NB4 (cell line): ENCODE measurements at regions not wholly inside any gene's neighbourhood (a gene's known extent, or its start where the extent isn't known, plus 50 kb on each side); places are given as distances from the start of the nearest gene placed in this dataset.

Source experiments
- DNase-seq: peaks from one replicate; pipeline ENCODE4 v3.0.0; 2010; ENCODE audit warnings: low read depth
- H3K4me3 ChIP-seq: one replicate; pipeline ENCODE4 v1.5.1; 2011; ENCODE audit warnings: mild to moderate bottlenecking, low read depth, low read length, moderate library complexity
- CTCF ChIP-seq: IDR thresholded peaks from one replicate; pipeline ENCODE4 v1.5.1; 2012; ENCODE audit warnings: low read depth, low read length
- MYC ChIP-seq: IDR thresholded peaks from 2 replicates; pipeline ENCODE4 v1.6.1; 2011; ENCODE audit warnings: low read depth, low read length
- POLR2A ChIP-seq: IDR thresholded peaks from 2 replicates; pipeline ENCODE4 v1.6.1; 2011; ENCODE audit warnings: mild to moderate bottlenecking; ENCODE audit not compliant: insufficient read length; ENCODE audit errors: extremely low read depth
- TF ChIP-seq, protein P1 (sequence below): IDR thresholded peaks from 2 replicates; pipeline ENCODE4 v1.6.1; 2011; ENCODE audit warnings: low read depth, low read length

DNA sequence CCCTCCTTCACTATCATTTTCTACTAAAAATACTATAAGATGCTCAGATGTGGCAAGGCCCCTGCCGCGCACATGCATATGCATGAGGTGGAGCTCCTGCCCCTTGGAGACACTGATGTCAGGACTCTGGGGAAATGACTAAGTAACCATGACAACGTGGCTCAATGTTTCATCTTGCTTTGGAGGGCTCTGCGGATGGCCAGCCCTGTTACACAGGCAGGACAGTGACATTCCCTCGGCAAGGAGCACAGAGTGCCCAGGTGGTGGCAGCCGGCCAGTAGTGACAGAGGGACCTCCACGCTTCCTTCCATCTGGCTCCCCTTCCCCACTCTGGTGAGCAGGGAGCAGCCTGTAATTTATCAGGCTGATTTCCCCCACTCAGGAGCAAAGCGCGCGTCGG, 364.1 kb downstream of the SS18 start:
- TF ChIP-seq POLR2A: no peak
- TF ChIP-seq CTCF: no peak
- TF ChIP-seq, protein P1, sequence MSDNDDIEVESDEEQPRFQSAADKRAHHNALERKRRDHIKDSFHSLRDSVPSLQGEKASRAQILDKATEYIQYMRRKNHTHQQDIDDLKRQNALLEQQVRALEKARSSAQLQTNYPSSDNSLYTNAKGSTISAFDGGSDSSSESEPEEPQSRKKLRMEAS: no peak
- TF ChIP-seq MYC: no peak
- H3K4me3 ChIP-seq: no peak overlapping the region
- no peak for DNase-seq

DNA sequence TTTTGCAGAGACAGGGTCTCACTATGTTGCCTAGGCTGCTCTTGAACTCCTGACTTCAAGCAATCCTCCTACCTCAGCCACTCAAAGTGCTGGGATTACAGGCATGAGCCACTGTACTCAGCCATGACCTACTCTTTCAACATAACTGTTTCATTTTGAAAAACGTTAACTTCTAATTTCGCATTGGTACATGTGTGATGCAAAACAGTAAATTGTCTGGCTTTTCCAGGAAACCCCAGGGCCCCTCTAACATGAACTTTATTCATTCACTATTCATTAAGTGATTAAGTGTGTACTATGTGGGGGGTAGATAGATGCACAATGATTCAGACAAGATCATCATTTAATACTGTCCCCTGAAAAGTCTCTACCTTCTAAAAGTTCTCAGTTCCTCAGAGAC, 364.9 kb downstream of the SS18 start:
- no peak overlapping the region for H3K4me3 ChIP-seq
- TF ChIP-seq CTCF: no peak
- TF ChIP-seq, protein P1: no peak
- TF ChIP-seq MYC: no peak
- no peak for TF ChIP-seq POLR2A
- DNase-seq: no peak

GRCh38 chr18:25724997-25725396, 365.4 kb downstream of the SS18 start:
- no peak overlapping the region for H3K4me3 ChIP-seq
- TF ChIP-seq MYC (no peak), POLR2A (no peak), CTCF (no peak)
- TF ChIP-seq, protein P1: no peak
- no peak for DNase-seq

- TF ChIP-seq, protein P1: no peak
- TF ChIP-seq CTCF (no peak), MYC (no peak), POLR2A (no peak)
Observed at GRCh38 chr18:25724121-25724520, 366.3 kb downstream of the SS18 start.

GRCh38 chr18:25713103-25713502, 361.1 kb upstream of the ZNF521 start:
- no peak for TF ChIP-seq MYC
- TF ChIP-seq, protein P1: no peak
- TF ChIP-seq POLR2A: no peak
- TF ChIP-seq CTCF: no peak
- H3K4me3 ChIP-seq: no peak overlapping the region
- DNase-seq: no peak

More at GRCh38 chr18:25724121-25724520, 366.3 kb downstream of the SS18 start:
- DNase-seq: no peak
- H3K4me3 ChIP-seq: no peak overlapping the region

DNA sequence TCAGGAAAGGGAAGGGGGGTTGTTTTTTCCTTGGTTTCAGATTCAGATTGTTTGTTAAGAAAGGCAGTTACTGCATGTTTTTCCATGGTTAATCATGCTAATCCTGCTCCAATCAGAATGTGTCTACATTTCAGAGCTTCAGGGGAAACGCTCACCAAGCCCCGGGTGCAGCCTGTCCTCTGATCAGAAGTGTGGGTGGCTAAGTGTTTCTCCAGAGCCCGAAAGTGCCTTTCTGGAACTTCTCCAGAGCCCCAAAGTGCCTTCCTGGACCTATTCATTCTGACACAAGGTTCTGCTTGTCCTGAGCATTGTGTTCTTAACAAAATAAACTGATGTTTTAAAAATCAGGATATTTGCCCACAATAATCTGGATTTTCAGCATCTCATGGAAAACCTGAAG, 359.0 kb upstream of the ZNF521 start:
- TF ChIP-seq, protein P1: no peak
- TF ChIP-seq CTCF (no peak), MYC (no peak), POLR2A (no peak)
- no peak for DNase-seq
- H3K4me3 ChIP-seq: no peak overlapping the region
